Common myeloid progenitor, CD34-positive (primary cell): ENCODE measurements at regions not wholly inside any gene's neighbourhood (a gene's known extent, or its start where the extent isn't known, plus 50 kb on each side); places are given as distances from the start of the nearest gene placed in this dataset.

Source experiments
- CTCF ChIA-PET: fragments of 350-600 bp; sonication (Branson Sonifier 250); formaldehyde crosslinking; loops from one replicate; lab custom pipeline; 2021; ENCODE audit warnings: antibody characterized with exemption; lab: Charles Lee
- POLR2A ChIA-PET: fragments of 350-600 bp; sonication (Branson Sonifier 250); formaldehyde crosslinking; loops from one replicate; lab custom pipeline; 2021; ENCODE audit warnings: antibody characterized with exemption; lab: Charles Lee
- DNase-seq, 3 donors: peaks; one replicate each; pipeline versions ENCODE4 v3.0.0 to v3.0.0-alpha.2; 2013
- H3K27ac ChIP-seq, 2 experiments: 1 replicate in 1 of 2; 2 replicates in 1 of 2; pipeline ENCODE4 v1.7.0; 2013; ENCODE audit warnings: inconsistent platforms in 2 of 2, low read length in 2 of 2, mild to moderate bottlenecking in 2 of 2, low read depth in 1 of 2, moderate library complexity in 1 of 2; ENCODE audit not compliant: severe bottlenecking in 2 of 2, insufficient read depth in 1 of 2, poor library complexity in 1 of 2
- H3K27me3 ChIP-seq, 5 experiments: replicated peaks in 2 of 5; 1 replicate in 3 of 5; 2 replicates in 2 of 5; pipeline versions ENCODE4 v1.6.1 to v1.7.0; 2013; ENCODE audit warnings: low read length in 4 of 5, mild to moderate bottlenecking in 2 of 5, moderate library complexity in 2 of 5, inconsistent platforms in 1 of 5; ENCODE audit not compliant: insufficient read depth in 5 of 5, control insufficient read depth in 4 of 5
- H3K36me3 ChIP-seq, 4 experiments: 1 replicate in 2 of 4; 2 replicates in 2 of 4; pipeline versions ENCODE4 v1.6.1 to v1.7.0; 2013; ENCODE audit warnings: low read length in 3 of 4, control low read depth in 1 of 4, mild to moderate bottlenecking in 1 of 4; ENCODE audit not compliant: control insufficient read depth in 4 of 4, insufficient read depth in 4 of 4
- H3K4me1 ChIP-seq, 4 experiments: 1 replicate in 3 of 4; 2 replicates in 1 of 4; pipeline versions ENCODE4 v1.6.1 to v1.7.1; 2013; ENCODE audit warnings: low read length in 3 of 4, mild to moderate bottlenecking in 3 of 4, control low read depth in 1 of 4, inconsistent platforms in 1 of 4, moderate library complexity in 1 of 4; ENCODE audit not compliant: control insufficient read depth in 4 of 4, insufficient read depth in 4 of 4; ENCODE audit errors: control extremely low read depth in 1 of 4
- H3K4me3 ChIP-seq, 7 experiments: 1 replicate in 4 of 7; 2 replicates in 3 of 7; pipeline versions ENCODE4 v1.5.1 to v1.7.0; 2013; ENCODE audit warnings: mild to moderate bottlenecking in 7 of 7, low read length in 6 of 7, moderate library complexity in 6 of 7, inconsistent platforms in 2 of 7, low read depth in 2 of 7, control low read depth in 1 of 7; ENCODE audit not compliant: insufficient read depth in 4 of 7, control insufficient read depth in 1 of 7; ENCODE audit errors: extremely low read depth in 1 of 7
- H3K9me3 ChIP-seq, 5 experiments: 1 replicate in 4 of 5; 2 replicates in 1 of 5; pipeline versions ENCODE4 v1.6.1 to v1.7.1; 2013; ENCODE audit warnings: low read length in 4 of 5, mild to moderate bottlenecking in 2 of 5, inconsistent platforms in 1 of 5, low read depth in 1 of 5, moderate library complexity in 1 of 5; ENCODE audit not compliant: control insufficient read depth in 4 of 5, insufficient read depth in 2 of 5; ENCODE audit errors: control extremely low read depth in 1 of 5
- WGBS: methylation state at CpG from one replicate; pipeline ENCODE4 v1.1.5; 2013; ENCODE audit not compliant: insufficient coverage; 5-methylcytosine and 5-hydroxymethylcytosine counted together

DNA sequence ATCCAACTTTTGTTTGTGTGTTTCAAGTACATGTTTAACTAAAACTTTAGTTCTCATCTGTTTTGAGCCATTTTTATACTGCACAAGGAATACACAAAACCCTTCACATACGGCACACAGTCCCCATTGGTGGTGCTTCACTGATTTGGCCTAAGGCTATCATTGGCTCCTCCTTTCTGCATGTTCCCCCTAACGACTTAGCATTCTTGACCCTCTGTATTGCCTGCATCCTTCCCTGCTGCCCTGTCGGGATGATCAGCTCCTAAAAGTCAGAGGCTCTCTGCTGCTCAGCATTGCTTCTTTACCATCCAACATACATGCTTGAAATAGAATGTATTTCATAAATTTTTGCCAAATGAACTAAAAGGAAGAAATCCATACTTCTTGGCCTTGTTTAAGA lies 111.4 kb upstream of the ABCB5 start:
- CTCF ChIA-PET: no interaction called here
- Histone ChIP-seq H3K9me3 (peaks cover 0 to 9% (median 0%) of the 10 kb centered on the region in 5 experiments), H3K4me1 (peaks cover 0 to 7% (median 4%) of the 10 kb centered on the region in 4 experiments), H3K27ac (no peak overlapping the region), H3K27me3 (no peaks in the 10 kb centered on the region), H3K36me3 (no peaks in the 10 kb centered on the region), H3K4me3 (no peak overlapping the region)
- DNase-seq: no peak
- 86% methylated on average over 2 of the region's 3 CpGs for WGBS
- POLR2A ChIA-PET: no interaction called here

DNA sequence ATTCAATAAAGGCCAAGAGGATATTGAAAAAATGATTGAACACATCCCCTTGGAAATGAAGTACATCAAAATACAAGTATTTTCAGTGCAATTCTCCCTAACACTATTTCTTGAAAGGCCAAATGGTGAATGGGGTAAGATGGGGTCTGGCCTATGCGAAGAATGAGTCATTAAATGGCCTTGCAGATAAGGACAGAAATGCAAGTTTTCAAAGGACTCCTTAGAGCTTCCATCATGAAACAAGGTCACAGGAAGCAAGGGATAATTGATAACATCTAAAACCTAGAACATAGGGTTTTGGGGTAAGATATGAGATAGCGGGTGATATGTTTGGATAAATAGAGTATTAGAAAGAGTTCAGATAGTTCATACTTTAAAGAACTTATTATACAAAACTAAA lies 109.3 kb upstream of the ABCB5 start:
- no peak overlapping the region for H3K4me3 ChIP-seq
- POLR2A ChIA-PET: no interaction called here
- 100% methylated on average over 1 of the region's 2 CpGs for WGBS
- CTCF ChIA-PET: interaction anchor here (0.8 to 0.9 kb wide), 2 partner anchors 28 to 182 kb away, joined by 3 read pairs; no protein-coding TSS in a partner anchor
- H3K9me3 ChIP-seq: peaks cover 0 to 8% (median 0%) of the 10 kb centered on the region in 5 experiments
- H3K4me1 ChIP-seq: peaks cover 0 to 7% (median 4%) of the 10 kb centered on the region in 4 experiments
- no peak overlapping the region for H3K27ac ChIP-seq
- DNase-seq: no peak
- no peaks in the 10 kb centered on the region for H3K27me3 ChIP-seq
- H3K36me3 ChIP-seq: no peaks in the 10 kb centered on the region

- CTCF ChIA-PET: interaction anchor here (1.4 kb wide), 1 partner anchor 8 kb away, joined by 5 read pairs; no protein-coding TSS in a partner anchor
- Histone ChIP-seq H3K4me1 (peaks cover 0 to 15% (median 10%) of the 10 kb centered on the region in 4 experiments), H3K27me3 (no peaks in the 10 kb centered on the region), H3K27ac (no peak overlapping the region), H3K36me3 (no peaks in the 10 kb centered on the region), H3K4me3 (no peak overlapping the region), H3K9me3 (peaks cover 0 to 4% (median 0%) of the 10 kb centered on the region in 5 experiments)
- peak in 1 of 3 donors; percentile 27 for DNase-seq
- WGBS: no CpG with 5 or more reads among the region's 1 CpG
- POLR2A ChIA-PET: no interaction called here
These were observed 108.3 kb upstream of the ABCB5 start for GRCh38 chr7:20507157-20507556.

DNA sequence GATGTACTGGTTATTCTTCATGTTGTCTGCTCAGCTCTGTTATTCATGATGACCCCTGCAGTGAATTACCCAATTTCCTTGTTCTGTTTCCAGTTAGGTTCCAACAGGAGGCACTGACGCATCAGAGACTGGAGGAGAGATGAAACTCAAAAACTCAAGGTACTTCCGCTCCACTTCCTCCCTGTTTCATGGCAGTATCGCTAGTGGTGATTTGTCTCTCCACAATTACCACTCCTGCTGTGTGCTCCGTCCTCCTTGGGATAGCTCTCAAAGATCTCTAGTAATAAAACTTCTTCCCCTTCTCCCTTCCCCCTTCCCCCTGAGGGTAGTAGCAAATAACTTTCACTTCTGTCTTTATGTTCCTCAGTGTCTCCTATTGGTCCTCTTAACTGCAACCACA lies 107.4 kb upstream of the ABCB5 start:
- peaks cover 0 to 4% (median 0%) of the 10 kb centered on the region in 5 experiments for H3K9me3 ChIP-seq
- no peak for DNase-seq
- 91% methylated on average over 3 of the region's 4 CpGs for WGBS
- ChIA-PET POLR2A (no interaction called here), CTCF (interaction anchor here (0.8 to 1.4 kb wide), 2 partner anchors 9 to 527 kb away, joined by 3 to 5 read pairs; no protein-coding TSS in a partner anchor)
- H3K4me3 ChIP-seq: no peak overlapping the region
- peaks cover 0 to 19% (median 12%) of the 10 kb centered on the region in 4 experiments for H3K4me1 ChIP-seq
- no peaks in the 10 kb centered on the region for H3K36me3 ChIP-seq
- H3K27me3 ChIP-seq: no peaks in the 10 kb centered on the region
- H3K27ac ChIP-seq: no peak overlapping the region

DNA sequence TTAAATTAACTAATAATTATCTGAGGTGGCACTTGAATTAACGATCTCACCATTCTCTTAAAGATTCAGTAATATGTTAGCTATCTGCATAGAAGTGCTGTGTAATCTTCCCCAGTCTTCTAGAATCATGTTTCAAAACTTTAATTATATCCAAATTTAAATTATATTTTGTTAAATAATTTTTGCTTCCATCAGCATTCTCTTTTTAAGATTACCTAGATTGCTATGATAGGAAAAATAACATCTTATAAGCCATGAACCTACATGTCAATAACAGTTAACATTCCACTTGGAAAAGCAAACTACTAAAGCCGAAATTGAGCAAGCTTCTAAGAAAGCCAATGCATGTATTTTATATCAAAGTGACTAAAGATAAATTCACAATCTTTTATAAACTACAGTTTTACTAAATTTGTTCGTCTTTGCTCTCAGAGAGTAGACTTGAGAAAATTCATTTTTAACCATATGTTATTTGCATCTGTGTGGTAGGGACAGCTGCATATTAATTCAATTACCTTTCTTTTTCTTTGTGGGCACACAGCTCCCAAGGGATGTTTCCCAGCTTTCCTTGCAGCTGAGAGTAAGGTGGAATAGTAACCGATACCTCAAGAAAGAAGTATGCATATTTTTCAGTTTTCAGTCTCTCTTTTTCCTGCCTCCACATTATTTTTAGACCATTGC lies 105.4 kb upstream of the ABCB5 start:
- H3K27me3 ChIP-seq: no peaks in the 10 kb centered on the region
- WGBS: no CpG with 5 or more reads among the region's 4 CpGs
- ChIA-PET CTCF (interaction anchor here (1.2 to 1.6 kb wide), 2 partner anchors 32 to 211 kb away, joined by 3 to 5 read pairs; no protein-coding TSS in a partner anchor), POLR2A (no interaction called here)
- H3K27ac ChIP-seq: no peak overlapping the region
- no peaks in the 10 kb centered on the region for H3K9me3 ChIP-seq
- H3K36me3 ChIP-seq: no peaks in the 10 kb centered on the region
- H3K4me1 ChIP-seq: peaks cover 5 to 36% (median 20%) of the 10 kb centered on the region in 4 experiments
- DNase-seq: no peak
- H3K4me3 ChIP-seq: no peak overlapping the region

DNA sequence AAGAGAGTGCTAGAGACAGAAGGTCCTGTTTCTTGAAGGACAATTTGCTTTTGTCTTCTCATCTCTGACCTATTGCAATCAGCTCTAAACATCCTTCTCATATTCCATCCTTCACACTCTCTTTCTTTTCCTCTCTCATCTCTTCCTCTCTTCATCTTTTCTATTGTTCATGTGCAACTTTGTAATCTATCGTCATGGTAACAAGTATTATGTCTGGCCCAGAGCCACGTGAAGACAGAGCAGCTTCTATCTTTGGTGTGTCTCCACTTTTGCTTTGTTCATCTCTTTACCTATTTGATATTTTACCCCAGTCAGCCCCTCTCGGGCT lies 104.9 kb upstream of the ABCB5 start:
- H3K4me1 ChIP-seq: peaks cover 5 to 39% (median 21%) of the 10 kb centered on the region in 4 experiments
- H3K27ac ChIP-seq: no peak overlapping the region
- H3K9me3 ChIP-seq: no peaks in the 10 kb centered on the region
- H3K27me3 ChIP-seq: no peaks in the 10 kb centered on the region
- WGBS: 95% methylated on average over 3 of the region's 3 CpGs
- no peak overlapping the region for H3K4me3 ChIP-seq
- CTCF ChIA-PET: interaction anchor here (1.2 to 1.6 kb wide), 2 partner anchors 33 to 211 kb away, joined by 3 to 5 read pairs; no protein-coding TSS in a partner anchor
- POLR2A ChIA-PET: no interaction called here
- DNase-seq: no peak
- H3K36me3 ChIP-seq: no peaks in the 10 kb centered on the region

GRCh38 chr7:20513341-20513740 lies 102.1 kb upstream of the ABCB5 start:
- H3K36me3 ChIP-seq: no peaks in the 10 kb centered on the region
- H3K27me3 ChIP-seq: no peaks in the 10 kb centered on the region
- ChIA-PET CTCF (interaction anchor here (1.5 kb wide), 1 partner anchor 10 kb away, joined by 4 read pairs; no protein-coding TSS in a partner anchor), POLR2A (no interaction called here)
- peak in 2 of 3 donors; percentile 14 to 35 for DNase-seq
- no peaks in the 10 kb centered on the region for H3K9me3 ChIP-seq
- WGBS: no CpG with 5 or more reads among the region's 2 CpGs
- no peak overlapping the region for H3K4me3 ChIP-seq
- H3K27ac ChIP-seq: no peak overlapping the region
- peaks cover 5 to 34% (median 18%) of the 10 kb centered on the region in 4 experiments for H3K4me1 ChIP-seq
